Omental fat pad (tissue), 3 donors: ENCODE measurements at regions not wholly inside any gene's neighbourhood (a gene's known extent, or its start where the extent isn't known, plus 50 kb on each side); places are given as distances from the start of the nearest gene placed in this dataset.

ENCODE experiments used
- ATAC-seq: fragments of 150-250 bp; one replicate; pipeline ENCODE4 v1.9.1; 2016; ENCODE audit warnings: mild to moderate bottlenecking, moderate library complexity; ENCODE audit not compliant: low FRiP score
- DNase-seq: peaks from one replicate; pipeline ENCODE4 v3.0.0-alpha.2; 2019; ENCODE audit warnings: low spot score
- TF ChIP-seq, protein P1 (sequence below), 3 donors: fragments of 450-650 bp; IDR thresholded peaks; one replicate each; pipeline ENCODE4 v1.5.1; 2016 to 2017; ENCODE audit warnings: antibody characterized with exemption in 3 of 3, mild to moderate bottlenecking in 3 of 3, moderate library complexity in 2 of 3

- ATAC-seq (no peak), DNase-seq (no peak)
- TF ChIP-seq, protein P1, sequence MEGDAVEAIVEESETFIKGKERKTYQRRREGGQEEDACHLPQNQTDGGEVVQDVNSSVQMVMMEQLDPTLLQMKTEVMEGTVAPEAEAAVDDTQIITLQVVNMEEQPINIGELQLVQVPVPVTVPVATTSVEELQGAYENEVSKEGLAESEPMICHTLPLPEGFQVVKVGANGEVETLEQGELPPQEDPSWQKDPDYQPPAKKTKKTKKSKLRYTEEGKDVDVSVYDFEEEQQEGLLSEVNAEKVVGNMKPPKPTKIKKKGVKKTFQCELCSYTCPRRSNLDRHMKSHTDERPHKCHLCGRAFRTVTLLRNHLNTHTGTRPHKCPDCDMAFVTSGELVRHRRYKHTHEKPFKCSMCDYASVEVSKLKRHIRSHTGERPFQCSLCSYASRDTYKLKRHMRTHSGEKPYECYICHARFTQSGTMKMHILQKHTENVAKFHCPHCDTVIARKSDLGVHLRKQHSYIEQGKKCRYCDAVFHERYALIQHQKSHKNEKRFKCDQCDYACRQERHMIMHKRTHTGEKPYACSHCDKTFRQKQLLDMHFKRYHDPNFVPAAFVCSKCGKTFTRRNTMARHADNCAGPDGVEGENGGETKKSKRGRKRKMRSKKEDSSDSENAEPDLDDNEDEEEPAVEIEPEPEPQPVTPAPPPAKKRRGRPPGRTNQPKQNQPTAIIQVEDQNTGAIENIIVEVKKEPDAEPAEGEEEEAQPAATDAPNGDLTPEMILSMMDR (IDR thresholded peaks at IDR 0.05), result no peak
Measured at GRCh38 chr19:28646629-28647028, 566.3 kb downstream of the UQCRFS1 start.

- ATAC-seq (no peak), DNase-seq (no peak)
- TF ChIP-seq, protein P1 (IDR thresholded peaks at IDR 0.05), result no peak
Measured at GRCh38 chr19:28644169-28644775, 568.7 kb downstream of the UQCRFS1 start.

GRCh38 chr19:28642787-28643683 lies 569.9 kb downstream of the UQCRFS1 start:
- DNase-seq (no peak), ATAC-seq (no peak)
- TF ChIP-seq, protein P1 (IDR thresholded peaks at IDR 0.05), result no peak

DNA sequence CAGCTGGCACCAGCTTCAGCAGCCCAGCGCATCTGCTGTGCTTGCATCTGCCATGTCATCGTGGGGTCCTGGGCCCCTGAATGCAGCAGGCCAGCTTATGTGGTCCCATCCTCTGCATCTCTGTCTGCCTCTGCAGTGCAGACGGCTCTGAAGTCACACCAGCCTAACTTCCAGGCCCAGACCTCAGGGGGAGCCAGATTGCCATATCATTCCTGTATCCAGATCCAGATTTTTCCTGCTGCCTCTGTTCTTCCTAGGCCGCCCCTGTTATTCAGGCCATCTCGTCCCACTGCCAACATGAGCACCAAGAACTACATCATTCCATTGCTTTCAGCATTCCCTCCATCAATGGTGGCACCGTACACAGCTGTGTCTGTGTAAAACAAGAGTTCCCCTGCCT lies 571.6 kb downstream of the UQCRFS1 start:
- TF ChIP-seq, protein P1 (IDR thresholded peaks at IDR 0.05), result no peak
- ATAC-seq (no peak), DNase-seq (no peak)

GRCh38 chr19:28640506-28640905 lies 572.4 kb downstream of the UQCRFS1 start:
- DNase-seq (no peak), ATAC-seq (no peak)
- TF ChIP-seq, protein P1 (IDR thresholded peaks at IDR 0.05), result no peak

DNA sequence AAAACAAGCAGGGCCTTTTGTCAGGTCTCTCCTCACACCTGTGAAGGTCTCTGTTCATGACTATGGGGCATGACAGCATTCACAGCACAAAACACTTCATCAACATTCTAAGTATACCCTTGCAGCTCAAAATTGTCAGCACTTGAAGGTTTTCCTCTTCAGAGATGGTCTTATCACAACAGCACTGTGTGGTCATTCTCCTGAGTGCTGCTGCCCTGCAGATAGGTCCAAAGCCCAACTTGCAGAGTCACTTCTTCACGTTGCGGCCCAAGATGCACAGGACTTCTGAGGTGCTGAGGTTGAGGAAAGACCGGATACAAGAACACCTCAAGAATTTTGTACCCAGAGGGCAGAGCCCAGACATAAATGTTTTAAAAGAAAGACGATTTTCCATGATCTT lies 574.5 kb downstream of the UQCRFS1 start:
- TF ChIP-seq, protein P1 (IDR thresholded peaks at IDR 0.05), result no peak
- no peak for DNase-seq
- ATAC-seq, result no peak

DNA sequence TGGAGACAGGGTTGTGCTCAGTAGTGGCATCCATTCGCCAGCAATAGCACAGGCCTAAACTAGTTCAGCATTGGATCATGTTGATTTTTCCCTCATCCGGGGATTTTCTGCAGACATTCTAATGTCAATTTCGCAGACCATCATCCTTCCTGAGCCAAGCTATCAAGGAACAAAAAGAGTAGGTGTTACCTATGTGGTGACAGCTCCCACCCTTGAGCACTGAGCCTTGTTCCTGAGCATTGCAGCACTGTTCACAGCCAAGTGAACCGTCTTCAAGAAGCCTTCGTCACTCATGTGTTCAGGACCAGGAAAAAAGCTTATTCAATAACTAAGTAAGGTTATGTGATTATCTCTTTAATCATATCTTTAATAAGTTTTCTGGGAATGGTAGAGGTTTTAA lies 576.2 kb downstream of the UQCRFS1 start:
- TF ChIP-seq, protein P1 (IDR thresholded peaks at IDR 0.05), result no peak
- DNase-seq, result no peak
- no peak for ATAC-seq
